OCI-LY1 (cell line): ENCODE measurements at regions not wholly inside any gene's neighbourhood (a gene's known extent, or its start where the extent isn't known, plus 50 kb on each side); places are given as distances from the start of the nearest gene placed in this dataset.

Experiments used
- EZH2 ChIP-seq: fragments of 200-600 bp; sonication (generic), shearing (Covaris generic); IDR thresholded peaks from 2 replicates; pipeline ENCODE4 v1.8.0; 2017; ENCODE audit warnings: borderline replicate concordance, mixed run types, mild to moderate bottlenecking, antibody characterized with exemption, low read length, moderate library complexity, mixed read lengths
- TF ChIP-seq, protein P1 (sequence below): fragments of 200-600 bp; sonication (generic), shearing (Covaris generic); IDR thresholded peaks from 2 replicates; pipeline ENCODE4 v1.5.1; 2017; ENCODE audit warnings: mild to moderate bottlenecking, antibody characterized with exemption, low read length, moderate library complexity, mixed read lengths

DNA sequence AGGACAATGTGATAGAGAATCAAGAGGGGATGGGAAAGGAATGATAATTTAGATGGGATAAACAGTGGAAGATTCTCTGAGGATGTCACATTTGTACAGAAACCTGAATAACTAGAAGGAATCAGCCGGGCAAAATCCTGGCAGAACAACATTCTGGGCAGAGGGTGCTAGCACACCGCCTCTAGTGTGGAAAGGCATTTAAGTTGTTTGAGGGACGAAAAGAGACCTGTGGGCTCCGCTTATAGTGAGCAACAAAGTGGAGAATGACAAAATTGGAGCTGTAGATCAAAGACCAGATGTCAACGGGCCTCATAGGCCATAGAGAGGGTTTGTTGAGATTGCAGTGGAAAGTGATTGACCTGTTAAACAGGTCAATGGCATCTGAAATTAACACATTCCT lies 596.0 kb upstream of the SLIT2 start:
- TF ChIP-seq, protein P1, sequence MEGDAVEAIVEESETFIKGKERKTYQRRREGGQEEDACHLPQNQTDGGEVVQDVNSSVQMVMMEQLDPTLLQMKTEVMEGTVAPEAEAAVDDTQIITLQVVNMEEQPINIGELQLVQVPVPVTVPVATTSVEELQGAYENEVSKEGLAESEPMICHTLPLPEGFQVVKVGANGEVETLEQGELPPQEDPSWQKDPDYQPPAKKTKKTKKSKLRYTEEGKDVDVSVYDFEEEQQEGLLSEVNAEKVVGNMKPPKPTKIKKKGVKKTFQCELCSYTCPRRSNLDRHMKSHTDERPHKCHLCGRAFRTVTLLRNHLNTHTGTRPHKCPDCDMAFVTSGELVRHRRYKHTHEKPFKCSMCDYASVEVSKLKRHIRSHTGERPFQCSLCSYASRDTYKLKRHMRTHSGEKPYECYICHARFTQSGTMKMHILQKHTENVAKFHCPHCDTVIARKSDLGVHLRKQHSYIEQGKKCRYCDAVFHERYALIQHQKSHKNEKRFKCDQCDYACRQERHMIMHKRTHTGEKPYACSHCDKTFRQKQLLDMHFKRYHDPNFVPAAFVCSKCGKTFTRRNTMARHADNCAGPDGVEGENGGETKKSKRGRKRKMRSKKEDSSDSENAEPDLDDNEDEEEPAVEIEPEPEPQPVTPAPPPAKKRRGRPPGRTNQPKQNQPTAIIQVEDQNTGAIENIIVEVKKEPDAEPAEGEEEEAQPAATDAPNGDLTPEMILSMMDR = no peak
- no peak for TF ChIP-seq EZH2
